ENCODE measurements at regions not wholly inside any gene's neighbourhood (a gene's known extent, or its start where the extent isn't known, plus 50 kb on each side); places are given as distances from the start of the nearest gene placed in this dataset.

DNA sequence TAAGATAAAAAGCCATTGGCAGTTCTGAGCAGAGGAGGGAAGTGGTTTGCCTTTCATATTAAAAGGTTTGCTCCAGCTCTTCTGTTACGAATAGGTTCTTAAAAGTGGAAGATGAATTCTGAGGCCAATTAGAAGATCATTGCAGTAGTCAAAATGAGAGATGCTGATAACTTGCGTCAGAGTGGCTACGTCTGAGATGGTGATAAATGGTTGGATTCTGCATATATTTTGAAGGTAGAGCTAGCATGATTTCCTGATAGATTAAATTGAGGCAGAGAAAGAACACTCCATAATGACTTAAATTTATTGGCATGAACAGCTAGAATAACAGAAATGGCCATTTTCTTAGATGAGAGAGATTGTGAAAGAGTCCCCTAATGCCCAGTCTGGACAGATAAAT is 652.6 kb downstream of the DACH1 start:
- ChIA-PET CTCF (no interaction called here), POLR2A (no interaction called here)
- no peak overlapping the region for H3K4me2 ChIP-seq
- FAIRE-seq, result no peak
- no peak overlapping the region for H3K27ac ChIP-seq
- H3K9me3 ChIP-seq, result no peaks in the 10 kb centered on the region
- no peak for ATAC-seq
- 24% methylated on average over 3 of the region's 3 CpGs for WGBS (ENCODE audit: missing lambda C conversion rate)
- TF ChIP-seq FOXS1 (CRISPR knock-in tag; IDR thresholded peaks at IDR 0.05) (no peak), RAD21 (conservative IDR thresholded peaks at IDR 0.05 in 1 of 2, IDR thresholded peaks at IDR 0.05 in 1 of 2) (no peak), GATA3 (IDR thresholded peaks at IDR 0.05; ENCODE audit: borderline replicate concordance) (no peak), HMGXB4 (CRISPR knock-in tag; IDR thresholded peaks at IDR 0.05; ENCODE audit: borderline replicate concordance) (no peak), EP300 (IDR thresholded peaks at IDR 0.05) (no peak), HDAC2 (IDR thresholded peaks at IDR 0.05) (no peak), EHMT2 (IDR thresholded peaks at IDR 0.05; ENCODE audit: low read depth) (no peak), RCOR1 (IDR thresholded peaks at IDR 0.05; ENCODE audit: low read depth, low read length) (no peak), MAZ (IDR thresholded peaks at IDR 0.05; ENCODE audit: borderline replicate concordance, low read depth, low read length) (no peak), CHD4 (IDR thresholded peaks at IDR 0.05; ENCODE audit: borderline replicate concordance) (no peak), HES2 (IDR thresholded peaks at IDR 0.05) (no peak), POLR2AphosphoS2 (conservative IDR thresholded peaks at IDR 0.05; ENCODE audit: low read length) (no peak), BHLHE40 (IDR thresholded peaks at IDR 0.05; ENCODE audit: low read depth, low read length) (no peak), ZSCAN20 (CRISPR knock-in tag; IDR thresholded peaks at IDR 0.05) (no peak), ZFP36 (IDR thresholded peaks at IDR 0.05; ENCODE audit: borderline replicate concordance, partially characterized antibody) (no peak)
- TF ChIP-seq, protein P1, sequence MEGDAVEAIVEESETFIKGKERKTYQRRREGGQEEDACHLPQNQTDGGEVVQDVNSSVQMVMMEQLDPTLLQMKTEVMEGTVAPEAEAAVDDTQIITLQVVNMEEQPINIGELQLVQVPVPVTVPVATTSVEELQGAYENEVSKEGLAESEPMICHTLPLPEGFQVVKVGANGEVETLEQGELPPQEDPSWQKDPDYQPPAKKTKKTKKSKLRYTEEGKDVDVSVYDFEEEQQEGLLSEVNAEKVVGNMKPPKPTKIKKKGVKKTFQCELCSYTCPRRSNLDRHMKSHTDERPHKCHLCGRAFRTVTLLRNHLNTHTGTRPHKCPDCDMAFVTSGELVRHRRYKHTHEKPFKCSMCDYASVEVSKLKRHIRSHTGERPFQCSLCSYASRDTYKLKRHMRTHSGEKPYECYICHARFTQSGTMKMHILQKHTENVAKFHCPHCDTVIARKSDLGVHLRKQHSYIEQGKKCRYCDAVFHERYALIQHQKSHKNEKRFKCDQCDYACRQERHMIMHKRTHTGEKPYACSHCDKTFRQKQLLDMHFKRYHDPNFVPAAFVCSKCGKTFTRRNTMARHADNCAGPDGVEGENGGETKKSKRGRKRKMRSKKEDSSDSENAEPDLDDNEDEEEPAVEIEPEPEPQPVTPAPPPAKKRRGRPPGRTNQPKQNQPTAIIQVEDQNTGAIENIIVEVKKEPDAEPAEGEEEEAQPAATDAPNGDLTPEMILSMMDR (IDR thresholded peaks at IDR 0.05), result no peak
- TF ChIP-seq, protein P2, sequence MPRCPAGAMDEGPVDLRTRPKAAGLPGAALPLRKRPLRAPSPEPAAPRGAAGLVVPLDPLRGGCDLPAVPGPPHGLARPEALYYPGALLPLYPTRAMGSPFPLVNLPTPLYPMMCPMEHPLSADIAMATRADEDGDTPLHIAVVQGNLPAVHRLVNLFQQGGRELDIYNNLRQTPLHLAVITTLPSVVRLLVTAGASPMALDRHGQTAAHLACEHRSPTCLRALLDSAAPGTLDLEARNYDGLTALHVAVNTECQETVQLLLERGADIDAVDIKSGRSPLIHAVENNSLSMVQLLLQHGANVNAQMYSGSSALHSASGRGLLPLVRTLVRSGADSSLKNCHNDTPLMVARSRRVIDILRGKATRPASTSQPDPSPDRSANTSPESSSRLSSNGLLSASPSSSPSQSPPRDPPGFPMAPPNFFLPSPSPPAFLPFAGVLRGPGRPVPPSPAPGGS (IDR thresholded peaks at IDR 0.05), result no peak
- DNase-seq (ENCODE audit: low read depth in 1 of 2, low spot score in 1 of 2), result no peak
- H3K4me1 ChIP-seq, result no peaks in the 10 kb centered on the region
- no peak overlapping the region for H3K4me3 ChIP-seq

DNA sequence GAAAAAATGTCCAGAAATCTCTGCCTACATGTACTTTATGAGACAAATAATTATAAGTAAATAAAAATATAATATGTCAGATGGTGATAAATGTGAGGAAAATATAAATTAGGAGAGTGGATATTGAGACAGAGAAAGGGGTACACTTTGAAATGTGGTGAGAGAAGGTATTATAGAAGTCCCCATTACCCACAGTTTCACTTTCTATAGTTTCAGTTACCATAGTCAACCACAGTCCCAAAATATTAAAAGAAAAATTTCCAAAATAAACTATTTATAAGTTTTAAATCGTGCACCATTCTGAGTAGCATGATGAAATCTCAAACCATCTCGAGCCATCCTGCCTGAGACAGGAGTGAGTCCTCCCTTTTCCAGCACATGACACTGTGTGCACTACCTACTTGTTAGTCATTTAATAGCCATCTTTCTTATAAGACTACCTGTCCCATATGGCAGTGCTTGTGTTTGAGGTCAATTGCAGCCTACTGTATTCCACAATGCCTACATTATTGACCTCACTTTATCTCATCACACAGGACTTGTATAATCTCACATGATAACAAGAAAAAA is 653.7 kb downstream of the DACH1 start:
- H3K4me2 ChIP-seq, result no peak overlapping the region
- ChIA-PET POLR2A (no interaction called here), CTCF (no interaction called here)
- no peak overlapping the region for H3K4me3 ChIP-seq
- 0% methylated on average over 2 of the region's 2 CpGs for WGBS (ENCODE audit: missing lambda C conversion rate)
- H3K4me1 ChIP-seq, result no peaks in the 10 kb centered on the region
- no peak overlapping the region for H3K27ac ChIP-seq
- H3K9me3 ChIP-seq, result no peaks in the 10 kb centered on the region
- DNase-seq (ENCODE audit: low read depth in 1 of 2, low spot score in 1 of 2), result no peak
- no peak for FAIRE-seq
- TF ChIP-seq MYC (IDR thresholded peaks at IDR 0.05; ENCODE audit: borderline replicate concordance, low read length) (no peak), ZFP36 (IDR thresholded peaks at IDR 0.05; ENCODE audit: borderline replicate concordance, partially characterized antibody) (no peak), JUNB (IDR thresholded peaks at IDR 0.05) (no peak), ZSCAN20 (CRISPR knock-in tag; IDR thresholded peaks at IDR 0.05) (no peak), PHF8 (IDR thresholded peaks at IDR 0.05; ENCODE audit: borderline replicate concordance, low read depth) (no peak), RCOR1 (IDR thresholded peaks at IDR 0.05; ENCODE audit: low read depth, low read length) (no peak), POLR2A (IDR thresholded peaks at IDR 0.05; ENCODE audit: low read length) (no peak), HOXA7 (CRISPR knock-in tag; IDR thresholded peaks at IDR 0.05) (no peak), CBX8 (IDR thresholded peaks at IDR 0.05) (no peak)
- TF ChIP-seq, protein P1 (IDR thresholded peaks at IDR 0.05), result no peak
- ATAC-seq, result no peak
